ENCODE measurements at regions not wholly inside any gene's neighbourhood (a gene's known extent, or its start where the extent isn't known, plus 50 kb on each side); places are given as distances from the start of the nearest gene placed in this dataset.
"Not testable (repeated sequence)": the region's sequence is repeated elsewhere in the genome, so short reads cannot be mapped to it uniquely, and the experiment has no call there.

DNA sequence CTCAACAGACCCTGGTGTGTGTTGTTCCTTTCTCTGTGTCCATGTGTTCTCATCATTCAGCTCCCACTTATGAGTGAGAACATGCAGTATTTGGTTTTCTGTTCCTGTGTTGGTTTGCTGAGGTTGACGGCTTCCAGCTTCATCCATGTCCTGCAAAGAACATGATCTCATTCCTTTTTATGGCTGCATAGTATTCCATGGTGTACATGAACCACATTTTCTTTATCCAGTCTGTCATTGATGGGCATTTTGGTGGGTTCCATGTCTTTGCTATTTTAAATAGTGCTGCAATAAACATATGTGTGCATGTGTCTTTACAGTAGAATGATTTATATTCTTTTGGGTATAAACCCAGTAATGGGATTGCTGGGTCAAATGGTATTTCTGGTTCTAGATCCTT, 88.9 kb downstream of the BTG1 start:
- TF ChIP-seq, protein P1, sequence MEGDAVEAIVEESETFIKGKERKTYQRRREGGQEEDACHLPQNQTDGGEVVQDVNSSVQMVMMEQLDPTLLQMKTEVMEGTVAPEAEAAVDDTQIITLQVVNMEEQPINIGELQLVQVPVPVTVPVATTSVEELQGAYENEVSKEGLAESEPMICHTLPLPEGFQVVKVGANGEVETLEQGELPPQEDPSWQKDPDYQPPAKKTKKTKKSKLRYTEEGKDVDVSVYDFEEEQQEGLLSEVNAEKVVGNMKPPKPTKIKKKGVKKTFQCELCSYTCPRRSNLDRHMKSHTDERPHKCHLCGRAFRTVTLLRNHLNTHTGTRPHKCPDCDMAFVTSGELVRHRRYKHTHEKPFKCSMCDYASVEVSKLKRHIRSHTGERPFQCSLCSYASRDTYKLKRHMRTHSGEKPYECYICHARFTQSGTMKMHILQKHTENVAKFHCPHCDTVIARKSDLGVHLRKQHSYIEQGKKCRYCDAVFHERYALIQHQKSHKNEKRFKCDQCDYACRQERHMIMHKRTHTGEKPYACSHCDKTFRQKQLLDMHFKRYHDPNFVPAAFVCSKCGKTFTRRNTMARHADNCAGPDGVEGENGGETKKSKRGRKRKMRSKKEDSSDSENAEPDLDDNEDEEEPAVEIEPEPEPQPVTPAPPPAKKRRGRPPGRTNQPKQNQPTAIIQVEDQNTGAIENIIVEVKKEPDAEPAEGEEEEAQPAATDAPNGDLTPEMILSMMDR (IDR thresholded peaks at IDR 0.05), result not testable (repeated sequence)
- not testable (repeated sequence) for TF ChIP-seq POLR2A (IDR thresholded peaks at IDR 0.05); POLR2AphosphoS5 (IDR thresholded peaks at IDR 0.05; ENCODE audit: insufficient read depth in 1 of 2, low read depth in 1 of 2)
